AG04449 (cell line): ENCODE measurements at regions not wholly inside any gene's neighbourhood (a gene's known extent, or its start where the extent isn't known, plus 50 kb on each side); places are given as distances from the start of the nearest gene placed in this dataset.

Experiments
- CTCF ChIA-PET: fragments of 350-600 bp; formaldehyde crosslinking; extraction: SDS; loops from one replicate; lab custom pipeline; 2021; ENCODE audit warnings: antibody characterized with exemption; lab: Yijun Ruan, JAX
- POLR2A ChIA-PET: fragments of 400-600, 350-600 bp; formaldehyde crosslinking; extraction: SDS; loops from one replicate; lab custom pipeline; 2020; ENCODE audit warnings: antibody characterized with exemption, inconsistent platforms; lab: Yijun Ruan, JAX
- DNase-seq: peaks from one replicate; pipeline ENCODE4 v3.0.0-alpha.2; 2010; ENCODE audit warnings: low read depth, low spot score
- H3K4me3 ChIP-seq: 2 replicates; pipeline ENCODE4 v1.5.1; 2011; ENCODE audit warnings: low read depth, mild to moderate bottlenecking, control low read depth, low read length
- CTCF ChIP-seq: IDR thresholded peaks from one replicate; pipeline ENCODE4 v1.5.1; 2011; ENCODE audit warnings: mild to moderate bottlenecking, moderate library complexity, low read length, control low read depth, inconsistent platforms; ENCODE audit not compliant: insufficient read depth; ENCODE audit errors: missing control alignments

GRCh38 chr1:88075813-88076212 lies 608.3 kb upstream of the PKN2 start:
- ChIA-PET CTCF (interaction anchor here (1.0 kb wide), 1 partner anchor 14 kb away, joined by 4 read pairs; no protein-coding TSS in a partner anchor), POLR2A (no interaction called here)
- no peak for DNase-seq
- TF ChIP-seq CTCF: no peak
- no peak overlapping the region for H3K4me3 ChIP-seq

- no peak for DNase-seq
- peak; percentile 34 for TF ChIP-seq CTCF
- ChIA-PET CTCF (interaction anchor here (0.9 to 1.4 kb wide), 7 partner anchors 9 to 787 kb away, joined by 3 to 6 read pairs (median 3); no protein-coding TSS in a partner anchor), POLR2A (no interaction called here)
- no peak overlapping the region for H3K4me3 ChIP-seq
Measured at GRCh38 chr1:88079036-88079435, 605.0 kb upstream of the PKN2 start.

GRCh38 chr1:88080875-88081274 lies 603.2 kb upstream of the PKN2 start:
- no peak overlapping the region for H3K4me3 ChIP-seq
- DNase-seq: no peak
- TF ChIP-seq CTCF: no peak
- ChIA-PET POLR2A (no interaction called here), CTCF (no interaction called here)

GRCh38 chr1:88088481-88088880 lies 595.6 kb upstream of the PKN2 start:
- no peak for DNase-seq
- ChIA-PET POLR2A (no interaction called here), CTCF (interaction anchor here (0.8 kb wide), 1 partner anchor 9 kb away, joined by 3 read pairs; no protein-coding TSS in a partner anchor)
- TF ChIP-seq CTCF: no peak
- H3K4me3 ChIP-seq: no peak overlapping the region

GRCh38 chr1:88089961-88090360 lies 594.1 kb upstream of the PKN2 start:
- ChIA-PET POLR2A (no interaction called here), CTCF (no interaction called here)
- no peak overlapping the region for H3K4me3 ChIP-seq
- no peak for DNase-seq
- no peak for TF ChIP-seq CTCF

- no peak for DNase-seq
Measured at GRCh38 chr1:88098881-88099280, 585.2 kb upstream of the PKN2 start.

More at GRCh38 chr1:88098881-88099280, 585.2 kb upstream of the PKN2 start:
- no peak for TF ChIP-seq CTCF
- POLR2A ChIA-PET: no interaction called here
- no peak overlapping the region for H3K4me3 ChIP-seq
- CTCF ChIA-PET: no interaction called here
